HCT116 (cell line): ENCODE measurements at regions not wholly inside any gene's neighbourhood (a gene's known extent, or its start where the extent isn't known, plus 50 kb on each side); places are given as distances from the start of the nearest gene placed in this dataset.

Experiments
- ATAC-seq: fragments of 200-7000 bp; cut with Tn5 transposase; 2 replicates; pipeline ENCODE4 v1.9.1; 2020; ENCODE audit warnings: mild to moderate bottlenecking, moderate library complexity
- BruUV-seq: library from RNA; stranded (reverse); fragments of 400-500 nt; replicated peaks from 2 replicates; lab custom pipeline; 2021; lab: Mats Ljungman, UMichigan
- CTCF ChIA-PET: fragments of 300-600 bp; sonication (Branson Sonifier 250); formaldehyde crosslinking; loops from one replicate; lab custom pipeline; 2021; ENCODE audit warnings: antibody characterized with exemption; lab: Charles Lee
- POLR2A ChIA-PET: fragments of 300-600, 350-600 bp; sonication (Branson Sonifier 250); formaldehyde crosslinking; loops from one replicate; lab custom pipeline; 2021; ENCODE audit warnings: antibody characterized with exemption; lab: Charles Lee
- RAD21 ChIA-PET, 2 experiments: fragments of 300-600 bp; sonication (Branson Sonifier 250); formaldehyde crosslinking; loops; one replicate each; lab custom pipeline; 2023; ENCODE audit warnings: low total read pairs in 2 of 2; ENCODE audit not compliant: uncharacterized antibody in 2 of 2, unreplicated experiment in 2 of 2, low non-redundant PET in 1 of 2; lab: Charles Lee
- DNase-seq: peaks from one replicate; pipeline ENCODE4 v3.0.0-alpha.2; 2010; ENCODE audit warnings: low read depth, low spot score
- H2AFZ ChIP-seq: fragments of 200-600 bp; shearing (Covaris generic), sonication (generic); 2 replicates; pipeline ENCODE4 v1.6.1; 2017; ENCODE audit warnings: low read depth, mixed run types, mixed read lengths, antibody characterized with exemption, low read length; ENCODE audit not compliant: poor library complexity, severe bottlenecking
- H3K27ac ChIP-seq: 2 replicates; pipeline ENCODE4 v1.5.1; 2012; ENCODE audit warnings: low read depth, low read length
- H3K27me3 ChIP-seq: fragments of 200-600 bp; sonication (generic); 2 replicates; pipeline ENCODE4 v1.6.1; 2016; ENCODE audit warnings: mixed run types, low read length, mixed read lengths; ENCODE audit not compliant: insufficient read depth
- H3K36me3 ChIP-seq, 2 experiments: fragments of 200-500 bp in 1 of 2; fragments of 200-600 bp in 1 of 2; sonication (Bioruptor generic) in 1 of 2; sonication (generic) in 1 of 2; 2 replicates each; pipeline versions ENCODE4 v1.5.1 to v1.6.1; 2014 to 2016; ENCODE audit warnings: low read length in 2 of 2, inconsistent platforms in 1 of 2, mixed read lengths in 1 of 2, mixed run types in 1 of 2; ENCODE audit not compliant: insufficient read depth in 2 of 2, control insufficient read depth in 1 of 2
- H3K4me1 ChIP-seq, 2 experiments: fragments of 200-600 bp in 1 of 2; sonication (generic) in 1 of 2; 2 replicates each; pipeline versions ENCODE4 v1.5.1 to v1.6.1; 2012 to 2017; ENCODE audit warnings: low read length in 2 of 2, inconsistent platforms in 1 of 2, mild to moderate bottlenecking in 1 of 2, mixed read lengths in 1 of 2, mixed run types in 1 of 2, moderate library complexity in 1 of 2; ENCODE audit not compliant: insufficient read depth in 2 of 2, control insufficient read depth in 1 of 2
- H3K4me2 ChIP-seq: fragments of 200-600 bp; sonication (generic); 2 replicates; pipeline ENCODE4 v1.6.1; 2017; ENCODE audit warnings: mixed run types, low read length, mixed read lengths
- H3K4me3 ChIP-seq, 2 experiments: fragments of 200-600 bp in 1 of 2; sonication (generic) in 1 of 2; replicated peaks in 1 of 2; 2 replicates each; pipeline ENCODE4 v1.5.1; 2011 to 2016; ENCODE audit warnings: low read length in 2 of 2, control low read depth in 1 of 2, low read depth in 1 of 2, mild to moderate bottlenecking in 1 of 2, mixed read lengths in 1 of 2, mixed run types in 1 of 2
- H3K79me2 ChIP-seq: fragments of 200-600 bp; sonication (generic); 2 replicates; pipeline ENCODE4 v1.6.1; 2017; ENCODE audit warnings: mild to moderate bottlenecking, mixed run types, low read length, moderate library complexity, mixed read lengths; ENCODE audit not compliant: insufficient read depth
- H3K9ac ChIP-seq: fragments of 200-600 bp; sonication (generic); 2 replicates; pipeline ENCODE4 v1.6.1; 2016; ENCODE audit warnings: low read length, mixed read lengths
- H3K9me2 ChIP-seq: fragments of 200-600 bp; sonication (generic), shearing (Covaris generic); 2 replicates; pipeline ENCODE4 v1.6.1; 2017; ENCODE audit warnings: mixed run types, mild to moderate bottlenecking, moderate library complexity; ENCODE audit not compliant: insufficient read depth
- H3K9me3 ChIP-seq, 2 experiments: fragments of 200-500 bp in 1 of 2; fragments of 200-600 bp in 1 of 2; sonication (Bioruptor generic) in 1 of 2; sonication (generic) in 1 of 2; 2 replicates each; pipeline ENCODE4 v1.6.1; 2014 to 2017; ENCODE audit warnings: low read length in 2 of 2, mixed read lengths in 2 of 2, inconsistent platforms in 1 of 2, low read depth in 1 of 2, mild to moderate bottlenecking in 1 of 2, mixed run types in 1 of 2, moderate library complexity in 1 of 2; ENCODE audit not compliant: control insufficient read depth in 1 of 2, insufficient read depth in 1 of 2
- H4K20me1 ChIP-seq: fragments of 200-600 bp; sonication (generic), shearing (Covaris generic); 2 replicates; pipeline ENCODE4 v1.6.1; 2017; ENCODE audit warnings: mixed run types, mild to moderate bottlenecking, moderate library complexity; ENCODE audit not compliant: insufficient read depth
- ATF3 ChIP-seq: IDR thresholded peaks from 2 replicates; pipeline ENCODE4 v1.6.1; 2012
- CTCF ChIP-seq, 3 experiments: fragments of 200-600 bp in 1 of 3; sonication (generic) in 1 of 3; IDR thresholded peaks in 2 of 3; conservative IDR thresholded peaks in 1 of 3; 2 replicates each; pipeline ENCODE4 v1.5.1; 2012 to 2017; ENCODE audit warnings: low read depth in 2 of 3, low read length in 2 of 3, antibody characterized with exemption in 1 of 3, borderline replicate concordance in 1 of 3, control low read depth in 1 of 3, mild to moderate bottlenecking in 1 of 3, mixed read lengths in 1 of 3, mixed run types in 1 of 3, moderate library complexity in 1 of 3; ENCODE audit not compliant: insufficient read depth in 1 of 3
- EGR1 ChIP-seq: IDR thresholded peaks from 2 replicates; pipeline ENCODE4 v1.6.1; 2012; ENCODE audit warnings: low read depth
- ELF1 ChIP-seq: IDR thresholded peaks from 2 replicates; pipeline ENCODE4 v1.6.1; 2012; ENCODE audit warnings: low read depth, borderline replicate concordance
- EZH2 ChIP-seq: fragments of 200-600 bp; sonication (generic); IDR thresholded peaks from 2 replicates; pipeline ENCODE4 v1.6.1; 2017; ENCODE audit warnings: antibody characterized with exemption, mixed run types
- FOSL1 ChIP-seq: IDR thresholded peaks from 2 replicates; pipeline ENCODE4 v1.6.1; 2012; ENCODE audit warnings: low read depth
- JUND ChIP-seq: IDR thresholded peaks from 2 replicates; pipeline ENCODE4 v1.6.1; 2012
- POLR2A ChIP-seq: IDR thresholded peaks from 2 replicates; pipeline ENCODE4 v1.7.0; 2011; ENCODE audit warnings: borderline replicate concordance; ENCODE audit not compliant: insufficient read depth, insufficient read length; ENCODE audit errors: extremely low read depth
- POLR2AphosphoS5 ChIP-seq: IDR thresholded peaks from 2 replicates; pipeline ENCODE4 v1.6.1; 2011; ENCODE audit warnings: mild to moderate bottlenecking, low read depth, low read length, moderate library complexity
- RAD21 ChIP-seq: IDR thresholded peaks from 2 replicates; pipeline ENCODE4 v1.6.1; 2012; ENCODE audit warnings: low read depth, mild to moderate bottlenecking
- SIN3A ChIP-seq: IDR thresholded peaks from 2 replicates; pipeline ENCODE4 v1.6.1; 2012; ENCODE audit warnings: low read depth
- SP1 ChIP-seq: IDR thresholded peaks from 2 replicates; pipeline ENCODE4 v1.6.1; 2012; ENCODE audit warnings: low read depth
- SRF ChIP-seq: IDR thresholded peaks from 2 replicates; pipeline ENCODE4 v1.6.1; 2012; ENCODE audit warnings: low read depth
- YY1 ChIP-seq: IDR thresholded peaks from 2 replicates; pipeline ENCODE4 v1.6.1; 2011; ENCODE audit warnings: low read length, low read depth, moderate library complexity, mild to moderate bottlenecking; ENCODE audit not compliant: insufficient replicate concordance; ENCODE audit errors: extremely low read depth
- ZFX ChIP-seq: fragments of 450-650 bp; IDR thresholded peaks from 2 replicates; pipeline ENCODE4 v1.6.1; 2017
- ZNF274 ChIP-seq: fragments of 200-500 bp; sonication (Bioruptor generic); IDR thresholded peaks from 2 replicates; pipeline ENCODE4 v1.6.1; 2014; ENCODE audit warnings: mild to moderate bottlenecking, low read depth, low read length, inconsistent platforms
- intact Hi-C: fragments of 100-400 bp; cut with micrococcal nuclease; formaldehyde crosslinking; loops from 2 replicates; pipeline ENCODE4 v1.10.0; 2022

GRCh38 chr15:79740561-79740960 is 156.3 kb downstream of the MTHFS start:
- ATAC-seq (no peak), DNase-seq (no peak)
- ChIA-PET RAD21 (no interaction called here), CTCF (interaction anchor here (1.0 kb wide), 1 partner anchor 113 kb away, joined by 3 read pairs; no protein-coding TSS in a partner anchor), POLR2A (no interaction called here)
- Histone ChIP-seq H4K20me1 (no peaks in the 10 kb centered on the region), H3K27ac (no peak overlapping the region), H3K27me3 (no peaks in the 10 kb centered on the region), H3K9me2 (no peaks in the 10 kb centered on the region), H3K4me1 (peaks cover 0 to 5% of the 10 kb centered on the region in 2 experiments; a peak in 1 of 4 replicates), H3K36me3 (no peaks in the 10 kb centered on the region), H2AFZ (no peak overlapping the region), H3K9me3 (no peaks in the 10 kb centered on the region), H3K4me2 (no peak overlapping the region), H3K9ac (no peak overlapping the region), H3K79me2 (no peaks in the 10 kb centered on the region), H3K4me3 (no peak overlapping the region)
- intact Hi-C loops = no loop called here
- no TSS peak for BruUV-seq
- TF ChIP-seq YY1 (no peak), SRF (no peak)

GRCh38 chr15:79743032-79743431 is 153.8 kb downstream of the MTHFS start:
- Histone ChIP-seq H3K4me1 (peaks cover 0 to 5% of the 10 kb centered on the region in 2 experiments; a peak in 1 of 4 replicates), H3K27me3 (no peaks in the 10 kb centered on the region), H3K27ac (no peak overlapping the region), H3K4me3 (no peak overlapping the region), H4K20me1 (no peaks in the 10 kb centered on the region), H3K79me2 (no peaks in the 10 kb centered on the region), H3K36me3 (no peaks in the 10 kb centered on the region), H2AFZ (no peak overlapping the region), H3K4me2 (no peak overlapping the region), H3K9ac (no peak overlapping the region), H3K9me2 (no peaks in the 10 kb centered on the region), H3K9me3 (no peaks in the 10 kb centered on the region)
- intact Hi-C loops = no loop called here
- RAD21 ChIA-PET = no interaction called here
- CTCF ChIA-PET = no interaction called here
- POLR2A ChIA-PET = no interaction called here
- ATAC-seq (no peak), DNase-seq (no peak)
- BruUV-seq = no TSS peak
- TF ChIP-seq ATF3 = no peak
- TF ChIP-seq SRF = no peak
- no peak for TF ChIP-seq SP1
- TF ChIP-seq EZH2 = no peak
- no peak for TF ChIP-seq ZFX
- no peak for TF ChIP-seq POLR2A
- no peak for TF ChIP-seq RAD21
- TF ChIP-seq ZNF274 = no peak
- TF ChIP-seq POLR2AphosphoS5 = no peak
- TF ChIP-seq EGR1 = no peak
- no peak for TF ChIP-seq CTCF (IDR thresholded peaks at IDR 0.05 in 2 of 3, conservative IDR thresholded peaks at IDR 0.05 in 1 of 3; ENCODE audit: borderline replicate concordance in 1 of 3, insufficient read depth in 1 of 3, low read depth in 2 of 3, low read length in 2 of 3)
- no peak for TF ChIP-seq ELF1
- no peak for TF ChIP-seq SIN3A
- TF ChIP-seq JUND = no peak
- TF ChIP-seq YY1 = no peak
- no peak for TF ChIP-seq FOSL1
